SH-SY5Y (cell line): ENCODE measurements at regions not wholly inside any gene's neighbourhood (a gene's known extent, or its start where the extent isn't known, plus 50 kb on each side); places are given as distances from the start of the nearest gene placed in this dataset.

ENCODE experiments used
- GATA2 ChIP-seq: IDR thresholded peaks from 2 replicates; pipeline ENCODE4 v1.6.1; 2011; ENCODE audit warnings: mild to moderate bottlenecking, low read depth, low read length
- GATA3 ChIP-seq: IDR thresholded peaks from 2 replicates; pipeline ENCODE4 v1.6.1; 2011; ENCODE audit warnings: low read depth, mild to moderate bottlenecking, low read length, moderate library complexity

DNA sequence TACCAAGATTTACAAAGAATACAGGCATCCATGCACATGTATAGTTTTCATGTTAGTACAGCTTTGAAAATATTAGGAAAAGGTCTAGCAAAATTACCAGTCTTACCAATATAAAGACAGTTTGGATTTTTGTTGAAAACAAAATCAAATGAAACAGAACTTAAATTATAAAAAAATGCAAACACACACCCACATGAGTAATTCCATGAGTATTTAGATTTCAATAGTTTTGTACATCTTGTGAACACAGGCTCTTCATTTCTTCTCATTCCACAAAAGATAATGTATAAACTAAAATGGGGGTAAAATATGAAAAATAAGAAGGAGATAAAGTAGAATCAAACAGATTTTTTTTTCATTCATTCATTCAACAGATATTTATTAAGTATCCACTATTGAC is 682.2 kb upstream of the ANKRD30A start:
- no peak for TF ChIP-seq GATA2
- no peak for TF ChIP-seq GATA3
